SU-DHL-6 (cell line): ENCODE measurements at regions not wholly inside any gene's neighbourhood (a gene's known extent, or its start where the extent isn't known, plus 50 kb on each side); places are given as distances from the start of the nearest gene placed in this dataset.
"Not testable (repeated sequence)": the region's sequence is repeated elsewhere in the genome, so short reads cannot be mapped to it uniquely, and the experiment has no call there.

ENCODE experiments used
- H2AFZ ChIP-seq: fragments of 200-600 bp; sonication (generic); 2 replicates; pipeline ENCODE4 v1.6.1; 2014; ENCODE audit warnings: low read depth, mild to moderate bottlenecking, moderate library complexity, mixed read lengths, antibody characterized with exemption, low read length; ENCODE audit not compliant: severe bottlenecking
- H3F3A ChIP-seq: fragments of 200-600 bp; shearing (Covaris generic); 2 replicates; pipeline ENCODE4 v1.6.0; 2016; ENCODE audit warnings: antibody characterized with exemption, mild to moderate bottlenecking; ENCODE audit not compliant: insufficient read depth
- H3K27ac ChIP-seq: fragments of 200-600 bp; sonication (generic); 2 replicates; pipeline ENCODE4 v1.5.1; 2016; ENCODE audit warnings: low read depth, mild to moderate bottlenecking, low read length, moderate library complexity, mixed read lengths
- H3K27me3 ChIP-seq: fragments of 200-600 bp; sonication (generic), shearing (Covaris generic); 2 replicates; pipeline ENCODE4 v1.6.0; 2014; ENCODE audit warnings: mild to moderate bottlenecking, low read length
- H3K36me3 ChIP-seq: fragments of 200-600 bp; sonication (generic); 2 replicates; pipeline ENCODE4 v1.6.1; 2014; ENCODE audit warnings: mild to moderate bottlenecking, low read length, mixed read lengths
- H3K4me2 ChIP-seq: fragments of 300-600, 200-600 bp; shearing (Covaris generic), sonication (generic); 2 replicates; pipeline ENCODE4 v1.6.0; 2014; ENCODE audit warnings: low read length, low read depth, mild to moderate bottlenecking; ENCODE audit not compliant: poor library complexity, severe bottlenecking
- H3K4me3 ChIP-seq: fragments of 200-600 bp; sonication (generic); 2 replicates; pipeline ENCODE4 v1.5.1; 2014; ENCODE audit warnings: antibody characterized with exemption, low read length, mild to moderate bottlenecking, mixed read lengths; ENCODE audit not compliant: insufficient read depth, poor library complexity, severe bottlenecking
- H3K79me2 ChIP-seq: fragments of 200-600 bp; sonication (generic); 2 replicates; pipeline ENCODE4 v1.6.1; 2014; ENCODE audit warnings: mild to moderate bottlenecking, low read length, moderate library complexity; ENCODE audit not compliant: insufficient read depth
- H3K9ac ChIP-seq: fragments of 200-600 bp; sonication (generic); 2 replicates; pipeline ENCODE4 v1.7.0; 2014; ENCODE audit warnings: mild to moderate bottlenecking, low read length
- H3K9me2 ChIP-seq: fragments of 200-600 bp; sonication (generic); replicated peaks from 2 replicates; pipeline ENCODE4 v1.6.1; 2014; ENCODE audit warnings: low read length; ENCODE audit not compliant: insufficient read depth
- H3K9me3 ChIP-seq: fragments of 200-600 bp; sonication (generic); 2 replicates; pipeline ENCODE4 v1.6.1; 2014; ENCODE audit warnings: low read length, mixed read lengths; ENCODE audit not compliant: insufficient read depth
- H4K20me1 ChIP-seq: fragments of 200-600 bp; sonication (generic); 2 replicates; pipeline ENCODE4 v1.6.1; 2014; ENCODE audit warnings: low read depth, mild to moderate bottlenecking, antibody characterized with exemption, low read length, moderate library complexity, mixed read lengths
- CTCF ChIP-seq: fragments of 200-600 bp; sonication (generic); IDR thresholded peaks from one replicate; pipeline ENCODE4 v1.5.1; 2017; ENCODE audit warnings: antibody characterized with exemption, mild to moderate bottlenecking, low read length, moderate library complexity; ENCODE audit not compliant: insufficient read depth, poor library complexity, severe bottlenecking
- EZH2phosphoT487 ChIP-seq: fragments of 200-600 bp; sonication (generic), shearing (Covaris generic); conservative IDR thresholded peaks from 2 replicates; pipeline ENCODE4 v1.6.1; 2018; ENCODE audit warnings: mild to moderate bottlenecking, antibody characterized with exemption, low read length, moderate library complexity, mixed read lengths

DNA sequence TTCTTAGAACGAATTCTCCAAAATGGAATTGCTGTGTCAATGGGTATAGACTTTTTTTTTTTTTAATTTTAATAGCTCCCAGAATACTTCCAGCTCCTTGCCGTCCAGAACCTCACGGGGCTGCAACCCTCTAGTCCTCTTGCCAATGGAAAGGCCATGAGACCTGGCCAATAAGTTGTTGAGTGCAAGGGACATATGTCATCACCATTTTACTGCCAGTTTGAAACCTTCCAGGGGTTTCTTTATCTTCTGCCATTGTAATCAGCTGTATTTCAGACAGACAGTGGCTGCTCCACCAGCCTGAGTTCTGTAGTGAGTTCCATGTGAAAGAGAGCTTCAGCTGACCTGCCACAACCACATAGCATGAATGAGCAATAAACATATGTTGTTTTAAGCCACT lies 95.0 kb upstream of the PTPRG start:
- Histone ChIP-seq H3K9ac (no peak overlapping the region), H3F3A (no peaks in the 10 kb centered on the region), H3K27ac (no peak overlapping the region), H3K4me2 (no peak overlapping the region), H3K9me2 (no peaks in the 10 kb centered on the region), H3K79me2 (no peaks in the 10 kb centered on the region), H4K20me1 (no peaks in the 10 kb centered on the region), H3K36me3 (no peaks in the 10 kb centered on the region), H3K4me3 (no peak overlapping the region), H3K9me3 (no peaks in the 10 kb centered on the region), H3K27me3 (no peaks in the 10 kb centered on the region), H2AFZ (no peak overlapping the region)
- TF ChIP-seq EZH2phosphoT487 (no peak), CTCF (no peak)

DNA sequence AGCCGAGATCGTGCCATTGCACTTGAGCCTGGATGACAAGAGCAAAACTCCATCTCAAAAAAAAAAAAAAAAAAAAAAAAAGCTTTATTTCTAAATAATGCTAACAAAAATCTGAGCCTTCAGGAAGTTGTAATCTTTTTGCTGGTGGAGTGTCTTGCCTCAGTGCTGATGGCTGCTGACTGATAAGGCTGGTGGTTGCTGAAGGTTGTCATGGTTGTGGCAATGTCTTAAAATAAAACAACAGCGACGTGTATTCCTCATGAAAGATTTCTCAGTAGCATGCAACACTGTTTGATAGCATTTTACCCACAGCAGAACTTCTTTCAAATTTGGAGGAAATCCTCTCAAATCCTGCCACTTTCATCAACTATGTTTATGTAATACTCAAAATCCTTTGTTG lies 77.4 kb upstream of the PTPRG start:
- Histone ChIP-seq H3K9ac (no peak overlapping the region), H3K27ac (no peak overlapping the region), H4K20me1 (no peaks in the 10 kb centered on the region), H3K9me3 (no peaks in the 10 kb centered on the region), H3K4me3 (no peak overlapping the region), H2AFZ (no peak overlapping the region), H3K36me3 (no peaks in the 10 kb centered on the region), H3F3A (no peaks in the 10 kb centered on the region), H3K79me2 (no peaks in the 10 kb centered on the region), H3K4me2 (no peak overlapping the region), H3K27me3 (no peaks in the 10 kb centered on the region), H3K9me2 (no peaks in the 10 kb centered on the region)
- no peak for TF ChIP-seq EZH2phosphoT487
- no peak for TF ChIP-seq CTCF

GRCh38 chr3:61493339-61493738 lies 68.0 kb upstream of the PTPRG start:
- no peaks in the 10 kb centered on the region for H3F3A ChIP-seq
- H3K27me3 ChIP-seq = no peaks in the 10 kb centered on the region
- TF ChIP-seq CTCF (no peak), EZH2phosphoT487 (no peak)
- no peak overlapping the region for H2AFZ ChIP-seq
- no peak overlapping the region for H3K9ac ChIP-seq
- H4K20me1 ChIP-seq = no peaks in the 10 kb centered on the region
- no peaks in the 10 kb centered on the region for H3K36me3 ChIP-seq
- H3K4me3 ChIP-seq = no peak overlapping the region
- H3K79me2 ChIP-seq = no peaks in the 10 kb centered on the region
- H3K9me2 ChIP-seq = no peaks in the 10 kb centered on the region
- no peak overlapping the region for H3K27ac ChIP-seq
- H3K4me2 ChIP-seq = no peak overlapping the region
- H3K9me3 ChIP-seq = no peaks in the 10 kb centered on the region

GRCh38 chr3:61494309-61494708 lies 67.1 kb upstream of the PTPRG start:
- not testable (repeated sequence) for H3F3A ChIP-seq, H3K79me2 ChIP-seq, H3K9ac ChIP-seq, H3K4me3 ChIP-seq, H3K36me3 ChIP-seq, H4K20me1 ChIP-seq, H3K27me3 ChIP-seq, H3K9me3 ChIP-seq, H3K4me2 ChIP-seq, H2AFZ ChIP-seq, H3K9me2 ChIP-seq, H3K27ac ChIP-seq
